Mesothelial cell of epicardium (in vitro differentiated cells): ENCODE measurements at regions not wholly inside any gene's neighbourhood (a gene's known extent, or its start where the extent isn't known, plus 50 kb on each side); places are given as distances from the start of the nearest gene placed in this dataset.

Experiments
- DNase-seq, 2 experiments: peaks; one replicate each; pipeline ENCODE4 v3.0.0; 2021; ENCODE audit warnings: low spot score in 2 of 2; ENCODE audit not compliant: unreplicated experiment in 2 of 2
- H3K27ac Mint-ChIP-seq: 2 replicates; pipeline ENCODE4 v1.8.0; 2021; ENCODE audit warnings: mixed read lengths
- H3K27me3 Mint-ChIP-seq: 2 replicates; pipeline ENCODE4 v1.8.0; 2021; ENCODE audit warnings: low read depth, mixed read lengths
- H3K36me3 Mint-ChIP-seq: 2 replicates; pipeline ENCODE4 v1.8.0; 2021; ENCODE audit warnings: mixed read lengths
- H3K4me1 Mint-ChIP-seq: 2 replicates; pipeline ENCODE4 v1.8.0; 2021; ENCODE audit warnings: mixed read lengths
- H3K4me3 Mint-ChIP-seq: 2 replicates; pipeline ENCODE4 v1.8.0; 2021; ENCODE audit warnings: mild to moderate bottlenecking, moderate library complexity, mixed read lengths
- H3K9me3 Mint-ChIP-seq: 2 replicates; pipeline ENCODE4 v1.8.0; 2021; ENCODE audit warnings: mixed read lengths
- CTCF ChIP-seq: fragments of 200-600 bp; sonication (generic); IDR thresholded peaks from one replicate; pipeline ENCODE4 v1.5.0; 2021; ENCODE audit warnings: antibody characterized with exemption; ENCODE audit not compliant: unreplicated experiment

- Mint-ChIP-seq H3K9me3 (no peaks in the 10 kb centered on the region), H3K27ac (no peak overlapping the region), H3K4me1 (peaks cover 10% of the 10 kb centered on the region), H3K36me3 (no peaks in the 10 kb centered on the region), H3K27me3 (peaks cover 2% of the 10 kb centered on the region), H3K4me3 (no peak overlapping the region)
- no peak for TF ChIP-seq CTCF
- no peak for DNase-seq
Observed at GRCh38 chr6:10084111-10084986, 330.5 kb downstream of the TFAP2A start.

GRCh38 chr6:10082385-10082784, 332.5 kb downstream of the TFAP2A start:
- Mint-ChIP-seq H3K4me1 (peaks cover 16% of the 10 kb centered on the region), H3K36me3 (no peaks in the 10 kb centered on the region), H3K27ac (no peak overlapping the region), H3K4me3 (no peak overlapping the region), H3K27me3 (peaks cover 2% of the 10 kb centered on the region), H3K9me3 (no peaks in the 10 kb centered on the region)
- TF ChIP-seq CTCF, result no peak
- DNase-seq, result no peak

GRCh38 chr6:10081957-10082356, 332.9 kb downstream of the TFAP2A start:
- Mint-ChIP-seq H3K9me3 (no peaks in the 10 kb centered on the region), H3K27me3 (peaks cover 2% of the 10 kb centered on the region), H3K27ac (no peak overlapping the region), H3K4me3 (no peak overlapping the region), H3K36me3 (no peaks in the 10 kb centered on the region), H3K4me1 (peaks cover 16% of the 10 kb centered on the region)
- TF ChIP-seq CTCF, result no peak
- no peak for DNase-seq

- H3K9me3 Mint-ChIP-seq, result no peaks in the 10 kb centered on the region
- no peak overlapping the region for H3K4me3 Mint-ChIP-seq
- no peak for TF ChIP-seq CTCF
- no peaks in the 10 kb centered on the region for H3K36me3 Mint-ChIP-seq
- peaks cover 16% of the 10 kb centered on the region for H3K4me1 Mint-ChIP-seq
- H3K27me3 Mint-ChIP-seq, result peaks cover 2% of the 10 kb centered on the region
- no peak for DNase-seq
- no peak overlapping the region for H3K27ac Mint-ChIP-seq
Observed at GRCh38 chr6:10081075-10081474, 333.8 kb downstream of the TFAP2A start.

GRCh38 chr6:10080561-10080960, 334.3 kb downstream of the TFAP2A start:
- TF ChIP-seq CTCF, result no peak

More at GRCh38 chr6:10080561-10080960, 334.3 kb downstream of the TFAP2A start:
- Mint-ChIP-seq H3K36me3 (no peaks in the 10 kb centered on the region), H3K27ac (no peak overlapping the region), H3K4me1 (peaks cover 16% of the 10 kb centered on the region), H3K27me3 (peaks cover 2% of the 10 kb centered on the region), H3K4me3 (no peak overlapping the region), H3K9me3 (no peaks in the 10 kb centered on the region)
- no peak for DNase-seq
